Testis (tissue), 2 donors: ENCODE measurements at regions not wholly inside any gene's neighbourhood (a gene's known extent, or its start where the extent isn't known, plus 50 kb on each side); places are given as distances from the start of the nearest gene placed in this dataset.

Experiments used
- POLR2A ChIP-seq: fragments of 450-650 bp; IDR thresholded peaks from one replicate; pipeline ENCODE4 v1.6.1; 2017; ENCODE audit warnings: antibody characterized with exemption, mild to moderate bottlenecking, moderate library complexity
- TF ChIP-seq, protein P1 (sequence below), 3 experiments: fragments of 450-650 bp in 2 of 3; fragments of 200-600 bp in 1 of 3; sonication (generic) in 1 of 3; IDR thresholded peaks; one replicate each; pipeline ENCODE4 v1.5.1; 2016 to 2019; ENCODE audit warnings: antibody characterized with exemption in 3 of 3, mild to moderate bottlenecking in 2 of 3, moderate library complexity in 1 of 3

DNA sequence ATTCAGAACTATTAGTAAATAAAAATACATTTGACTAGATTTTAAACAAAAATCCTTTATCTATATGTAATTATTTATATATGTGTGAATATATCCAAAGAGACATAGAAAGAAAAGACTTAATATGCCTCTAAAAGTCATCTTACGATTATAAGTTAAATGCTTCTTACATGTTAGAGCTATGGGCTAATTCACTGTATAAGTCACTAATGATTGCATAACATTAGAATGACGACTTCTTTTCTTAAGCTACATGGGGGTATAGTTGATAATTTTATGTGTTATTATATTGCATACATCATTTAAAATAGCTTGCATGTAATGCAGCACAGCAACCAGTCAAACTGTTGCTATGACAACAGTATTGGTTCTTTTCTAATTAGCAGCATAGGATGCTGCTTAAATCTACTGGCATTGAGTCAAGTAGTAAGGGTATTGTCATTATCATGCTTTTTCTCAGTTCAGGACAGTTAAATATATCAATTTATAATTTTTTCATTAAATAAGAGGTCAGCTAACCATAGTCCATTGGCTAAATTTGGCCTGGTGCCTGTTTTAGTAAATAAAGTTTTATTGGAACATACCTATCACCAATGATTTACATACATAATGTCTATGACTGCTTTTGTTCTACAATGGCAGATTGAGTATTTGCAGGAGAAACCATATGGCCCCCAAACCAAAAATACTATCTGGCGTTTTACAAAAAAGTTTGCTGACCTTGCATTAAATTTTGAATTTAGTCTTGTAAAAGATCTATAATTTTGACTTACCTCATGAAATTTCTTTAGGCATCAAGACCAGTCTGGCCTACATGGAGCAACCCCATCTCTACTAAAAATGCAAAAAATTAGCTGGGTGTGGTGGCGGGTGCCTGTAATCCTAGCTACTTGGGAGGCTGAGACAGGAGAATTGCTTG is 207.7 kb upstream of the ZSWIM2 start:
- no peak for TF ChIP-seq POLR2A
- TF ChIP-seq, protein P1, sequence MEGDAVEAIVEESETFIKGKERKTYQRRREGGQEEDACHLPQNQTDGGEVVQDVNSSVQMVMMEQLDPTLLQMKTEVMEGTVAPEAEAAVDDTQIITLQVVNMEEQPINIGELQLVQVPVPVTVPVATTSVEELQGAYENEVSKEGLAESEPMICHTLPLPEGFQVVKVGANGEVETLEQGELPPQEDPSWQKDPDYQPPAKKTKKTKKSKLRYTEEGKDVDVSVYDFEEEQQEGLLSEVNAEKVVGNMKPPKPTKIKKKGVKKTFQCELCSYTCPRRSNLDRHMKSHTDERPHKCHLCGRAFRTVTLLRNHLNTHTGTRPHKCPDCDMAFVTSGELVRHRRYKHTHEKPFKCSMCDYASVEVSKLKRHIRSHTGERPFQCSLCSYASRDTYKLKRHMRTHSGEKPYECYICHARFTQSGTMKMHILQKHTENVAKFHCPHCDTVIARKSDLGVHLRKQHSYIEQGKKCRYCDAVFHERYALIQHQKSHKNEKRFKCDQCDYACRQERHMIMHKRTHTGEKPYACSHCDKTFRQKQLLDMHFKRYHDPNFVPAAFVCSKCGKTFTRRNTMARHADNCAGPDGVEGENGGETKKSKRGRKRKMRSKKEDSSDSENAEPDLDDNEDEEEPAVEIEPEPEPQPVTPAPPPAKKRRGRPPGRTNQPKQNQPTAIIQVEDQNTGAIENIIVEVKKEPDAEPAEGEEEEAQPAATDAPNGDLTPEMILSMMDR (IDR thresholded peaks at IDR 0.05), result no peak
